HepG2 (cell line): ENCODE measurements at regions not wholly inside any gene's neighbourhood (a gene's known extent, or its start where the extent isn't known, plus 50 kb on each side); places are given as distances from the start of the nearest gene placed in this dataset.

Experiments
- FOXA1 ChIP-seq, 2 experiments: fragments of 450-650 bp in 1 of 2; sonication (generic) in 1 of 2; formaldehyde crosslinking in 1 of 2; IDR thresholded peaks; 2 replicates each; pipeline versions ENCODE4 v1.4.0 to v1.6.1; 2016 to 2020; ENCODE audit warnings: missing genetic modification reagents in 1 of 2
- TF ChIP-seq, protein P1 (sequence below): sonication (generic); formaldehyde crosslinking; IDR thresholded peaks from 2 replicates; pipeline ENCODE4 v1.4.0; 2020; ENCODE audit warnings: missing genetic modification reagents, borderline replicate concordance

DNA sequence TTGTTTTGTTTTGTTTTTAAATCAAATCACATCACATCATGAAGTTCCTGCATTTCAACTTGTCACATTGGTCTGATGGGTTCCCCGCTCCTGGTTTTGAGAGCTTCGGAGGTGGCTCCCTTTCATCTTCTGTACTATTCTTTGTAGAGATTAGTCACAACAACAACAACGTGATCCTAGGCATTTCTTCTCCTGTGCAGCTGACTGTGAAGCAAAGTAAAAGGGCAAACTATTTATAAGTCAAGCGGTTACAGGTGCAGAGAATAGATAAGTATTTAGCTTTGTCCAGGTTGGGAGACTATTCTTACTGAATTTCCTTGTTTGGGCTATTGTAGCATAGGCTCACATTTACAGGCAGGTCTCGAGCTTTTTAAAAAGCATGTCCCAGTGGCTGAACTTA is 197.7 kb upstream of the CDKN2B start:
- TF ChIP-seq, protein P1, sequence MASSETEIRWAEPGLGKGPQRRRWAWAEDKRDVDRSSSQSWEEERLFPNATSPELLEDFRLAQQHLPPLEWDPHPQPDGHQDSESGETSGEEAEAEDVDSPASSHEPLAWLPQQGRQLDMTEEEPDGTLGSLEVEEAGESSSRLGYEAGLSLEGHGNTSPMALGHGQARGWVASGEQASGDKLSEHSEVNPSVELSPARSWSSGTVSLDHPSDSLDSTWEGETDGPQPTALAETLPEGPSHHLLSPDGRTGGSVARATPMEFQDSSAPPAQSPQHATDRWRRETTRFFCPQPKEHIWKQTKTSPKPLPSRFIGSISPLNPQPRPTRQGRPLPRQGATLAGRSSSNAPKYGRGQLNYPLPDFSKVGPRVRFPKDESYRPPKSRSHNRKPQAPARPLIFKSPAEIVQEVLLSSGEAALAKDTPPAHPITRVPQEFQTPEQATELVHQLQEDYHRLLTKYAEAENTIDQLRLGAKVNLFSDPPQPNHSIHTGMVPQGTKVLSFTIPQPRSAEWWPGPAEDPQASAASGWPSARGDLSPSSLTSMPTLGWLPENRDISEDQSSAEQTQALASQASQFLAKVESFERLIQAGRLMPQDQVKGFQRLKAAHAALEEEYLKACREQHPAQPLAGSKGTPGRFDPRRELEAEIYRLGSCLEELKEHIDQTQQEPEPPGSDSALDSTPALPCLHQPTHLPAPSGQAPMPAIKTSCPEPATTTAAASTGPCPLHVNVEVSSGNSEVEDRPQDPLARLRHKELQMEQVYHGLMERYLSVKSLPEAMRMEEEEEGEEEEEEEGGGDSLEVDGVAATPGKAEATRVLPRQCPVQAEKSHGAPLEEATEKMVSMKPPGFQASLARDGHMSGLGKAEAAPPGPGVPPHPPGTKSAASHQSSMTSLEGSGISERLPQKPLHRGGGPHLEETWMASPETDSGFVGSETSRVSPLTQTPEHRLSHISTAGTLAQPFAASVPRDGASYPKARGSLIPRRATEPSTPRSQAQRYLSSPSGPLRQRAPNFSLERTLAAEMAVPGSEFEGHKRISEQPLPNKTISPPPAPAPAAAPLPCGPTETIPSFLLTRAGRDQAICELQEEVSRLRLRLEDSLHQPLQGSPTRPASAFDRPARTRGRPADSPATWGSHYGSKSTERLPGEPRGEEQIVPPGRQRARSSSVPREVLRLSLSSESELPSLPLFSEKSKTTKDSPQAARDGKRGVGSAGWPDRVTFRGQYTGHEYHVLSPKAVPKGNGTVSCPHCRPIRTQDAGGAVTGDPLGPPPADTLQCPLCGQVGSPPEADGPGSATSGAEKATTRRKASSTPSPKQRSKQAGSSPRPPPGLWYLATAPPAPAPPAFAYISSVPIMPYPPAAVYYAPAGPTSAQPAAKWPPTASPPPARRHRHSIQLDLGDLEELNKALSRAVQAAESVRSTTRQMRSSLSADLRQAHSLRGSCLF (CRISPR knock-in tag): no peak
- TF ChIP-seq FOXA1 (IDR thresholded peaks at IDR 0.05) (no peak), FOXA1 (CRISPR knock-in tag; IDR thresholded peaks at IDR 0.05) (no peak)
